ENCODE measurements at regions not wholly inside any gene's neighbourhood (a gene's known extent, or its start where the extent isn't known, plus 50 kb on each side); places are given as distances from the start of the nearest gene placed in this dataset.

DNA sequence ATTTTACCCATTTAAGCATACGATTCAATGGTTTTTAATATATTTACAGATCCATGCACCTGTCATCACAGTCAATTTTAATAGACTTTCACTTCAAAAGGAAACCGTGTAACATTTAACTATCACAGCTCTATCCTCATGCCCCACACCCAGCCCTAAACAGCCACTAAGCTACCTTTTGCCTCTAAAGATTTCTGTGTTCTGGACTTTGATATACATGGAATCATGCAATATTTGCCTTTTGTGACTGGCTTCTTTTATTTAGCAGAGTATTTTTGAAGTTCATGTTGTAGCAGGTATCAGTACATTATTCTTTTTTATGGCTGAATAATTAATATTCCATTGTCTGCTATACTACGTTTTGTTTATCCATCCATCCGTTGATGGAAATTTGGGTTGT lies 50.3 kb upstream of the STX16 start:
- H3K27ac ChIP-seq, result no peak overlapping the region
- H3K79me2 ChIP-seq (ENCODE audit: insufficient read depth, low read depth), result no peaks in the 10 kb centered on the region
- TF ChIP-seq, protein P1, sequence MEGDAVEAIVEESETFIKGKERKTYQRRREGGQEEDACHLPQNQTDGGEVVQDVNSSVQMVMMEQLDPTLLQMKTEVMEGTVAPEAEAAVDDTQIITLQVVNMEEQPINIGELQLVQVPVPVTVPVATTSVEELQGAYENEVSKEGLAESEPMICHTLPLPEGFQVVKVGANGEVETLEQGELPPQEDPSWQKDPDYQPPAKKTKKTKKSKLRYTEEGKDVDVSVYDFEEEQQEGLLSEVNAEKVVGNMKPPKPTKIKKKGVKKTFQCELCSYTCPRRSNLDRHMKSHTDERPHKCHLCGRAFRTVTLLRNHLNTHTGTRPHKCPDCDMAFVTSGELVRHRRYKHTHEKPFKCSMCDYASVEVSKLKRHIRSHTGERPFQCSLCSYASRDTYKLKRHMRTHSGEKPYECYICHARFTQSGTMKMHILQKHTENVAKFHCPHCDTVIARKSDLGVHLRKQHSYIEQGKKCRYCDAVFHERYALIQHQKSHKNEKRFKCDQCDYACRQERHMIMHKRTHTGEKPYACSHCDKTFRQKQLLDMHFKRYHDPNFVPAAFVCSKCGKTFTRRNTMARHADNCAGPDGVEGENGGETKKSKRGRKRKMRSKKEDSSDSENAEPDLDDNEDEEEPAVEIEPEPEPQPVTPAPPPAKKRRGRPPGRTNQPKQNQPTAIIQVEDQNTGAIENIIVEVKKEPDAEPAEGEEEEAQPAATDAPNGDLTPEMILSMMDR (conservative IDR thresholded peaks at IDR 0.05; ENCODE audit: low read depth, low read length), result no peak
- no peaks in the 10 kb centered on the region for H3K36me3 ChIP-seq (ENCODE audit: insufficient read depth)
- no peaks in the 10 kb centered on the region for H3K4me1 ChIP-seq (ENCODE audit: low read depth, poor library complexity, severe bottlenecking)
- H3K27me3 ChIP-seq (ENCODE audit: insufficient read depth, low read depth), result peaks cover 27% of the 10 kb centered on the region
- H3K4me2 ChIP-seq, result no peak overlapping the region
- no peak overlapping the region for H3K4me3 ChIP-seq (IDR thresholded peaks at IDR 0.05; ENCODE audit: insufficient read depth, low read depth, low read length)
- no peak overlapping the region for H2AFZ ChIP-seq (ENCODE audit: low read depth)
- H3K9ac ChIP-seq, result no peak overlapping the region
- H4K20me1 ChIP-seq (ENCODE audit: insufficient read depth), result no peaks in the 10 kb centered on the region

DNA sequence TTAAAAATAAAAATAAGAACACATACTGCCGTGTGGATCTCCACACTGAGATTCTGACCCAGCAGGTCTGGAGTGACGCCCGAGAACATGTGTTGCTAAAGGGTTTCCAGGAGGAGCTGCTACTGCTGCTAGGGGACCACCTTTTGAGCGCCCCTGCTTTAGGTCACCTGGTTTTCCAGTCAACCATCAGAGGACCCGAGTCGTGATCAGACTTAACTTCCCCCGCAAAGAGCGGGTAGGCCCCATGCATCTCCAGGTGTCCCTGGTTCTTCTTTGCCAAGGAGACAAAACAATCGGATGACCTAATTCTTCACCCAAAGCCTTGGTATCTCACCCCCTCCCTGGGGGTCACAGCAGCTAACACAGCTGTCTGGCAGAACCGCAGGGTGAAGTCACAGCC lies 51.1 kb upstream of the STX16 start:
- Histone ChIP-seq H3K9ac (no peak overlapping the region), H3K79me2 (ENCODE audit: insufficient read depth, low read depth) (no peaks in the 10 kb centered on the region), H3K4me1 (ENCODE audit: low read depth, poor library complexity, severe bottlenecking) (no peaks in the 10 kb centered on the region), H2AFZ (ENCODE audit: low read depth) (no peak overlapping the region), H3K27me3 (ENCODE audit: insufficient read depth, low read depth) (peaks cover 24% of the 10 kb centered on the region; the same call in 1 of the 2 replicates), H3K4me3 (IDR thresholded peaks at IDR 0.05; ENCODE audit: insufficient read depth, low read depth, low read length) (no peak overlapping the region), H4K20me1 (ENCODE audit: insufficient read depth) (no peaks in the 10 kb centered on the region), H3K4me2 (no peak overlapping the region), H3K27ac (no peak overlapping the region), H3K36me3 (ENCODE audit: insufficient read depth) (no peaks in the 10 kb centered on the region)
- TF ChIP-seq, protein P1 (conservative IDR thresholded peaks at IDR 0.05; ENCODE audit: low read depth, low read length), result no peak

- TF ChIP-seq, protein P1 (conservative IDR thresholded peaks at IDR 0.05; ENCODE audit: low read depth, low read length), result no peak
- Histone ChIP-seq H3K4me3 (IDR thresholded peaks at IDR 0.05; ENCODE audit: insufficient read depth, low read depth, low read length) (no peak overlapping the region), H3K4me2 (no peak overlapping the region), H3K27me3 (ENCODE audit: insufficient read depth, low read depth) (peaks cover 28% of the 10 kb centered on the region; the same call in 1 of the 2 replicates), H3K4me1 (ENCODE audit: low read depth, poor library complexity, severe bottlenecking) (no peaks in the 10 kb centered on the region), H4K20me1 (ENCODE audit: insufficient read depth) (no peaks in the 10 kb centered on the region), H3K36me3 (ENCODE audit: insufficient read depth) (no peaks in the 10 kb centered on the region), H3K27ac (no peak overlapping the region), H3K79me2 (ENCODE audit: insufficient read depth, low read depth) (no peaks in the 10 kb centered on the region), H3K9ac (no peak overlapping the region), H2AFZ (ENCODE audit: low read depth) (no peak overlapping the region)
These were observed 52.7 kb upstream of the STX16 start for GRCh38 chr20:58598211-58599015.

DNA sequence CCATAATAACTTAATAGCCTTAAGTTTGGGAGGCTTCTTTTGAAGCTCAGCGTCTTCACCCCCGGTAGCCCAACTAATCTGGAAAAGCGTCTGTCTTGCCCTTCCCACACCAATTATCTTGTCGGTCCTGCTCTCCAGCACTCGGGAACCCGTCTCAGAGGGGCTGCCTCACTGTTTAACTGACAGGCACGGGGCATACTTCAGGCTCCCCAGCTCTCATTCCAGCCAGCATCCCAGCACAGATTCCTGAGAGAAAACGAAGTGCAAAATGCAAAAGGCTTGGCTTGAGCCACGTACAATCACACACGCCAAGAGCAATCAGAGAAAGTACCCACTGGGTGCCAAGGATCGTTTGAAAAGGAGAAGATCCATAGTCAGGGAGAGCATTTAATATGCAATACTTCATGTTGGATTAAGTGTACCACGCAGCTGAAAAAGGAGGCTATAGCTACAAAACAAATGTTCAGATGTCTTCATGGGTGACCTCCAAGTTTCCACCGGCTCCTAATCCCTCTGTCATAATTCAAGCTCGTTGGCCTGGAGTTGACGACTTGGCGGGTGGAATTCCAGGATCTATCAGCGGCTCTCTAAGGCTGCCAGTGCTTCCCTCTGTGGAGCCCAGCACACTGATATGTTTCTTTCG lies 53.7 kb upstream of the STX16 start:
- H2AFZ ChIP-seq (ENCODE audit: low read depth), result no peak overlapping the region
- H3K27me3 ChIP-seq (ENCODE audit: insufficient read depth, low read depth), result peaks cover 39% of the 10 kb centered on the region
- H3K27ac ChIP-seq, result no peak overlapping the region
- H3K36me3 ChIP-seq (ENCODE audit: insufficient read depth), result no peaks in the 10 kb centered on the region
- H3K4me1 ChIP-seq (ENCODE audit: low read depth, poor library complexity, severe bottlenecking), result no peaks in the 10 kb centered on the region
- H3K4me2 ChIP-seq, result no peak overlapping the region
- TF ChIP-seq, protein P1 (conservative IDR thresholded peaks at IDR 0.05; ENCODE audit: low read depth, low read length), result no peak
- no peak overlapping the region for H3K9ac ChIP-seq
- no peaks in the 10 kb centered on the region for H4K20me1 ChIP-seq (ENCODE audit: insufficient read depth)
- H3K79me2 ChIP-seq (ENCODE audit: insufficient read depth, low read depth), result no peaks in the 10 kb centered on the region
- H3K4me3 ChIP-seq (IDR thresholded peaks at IDR 0.05; ENCODE audit: insufficient read depth, low read depth, low read length), result no peak overlapping the region

Data from KMS-11 (cell line).